Stomach (tissue), 8 donors: ENCODE measurements at regions not wholly inside any gene's neighbourhood (a gene's known extent, or its start where the extent isn't known, plus 50 kb on each side); places are given as distances from the start of the nearest gene placed in this dataset.
A peak's percentile ranks its signal among the peaks of the same experiment; 100 is the strongest.

Source experiments
- DNase-seq, 2 donors: peaks; one replicate each; pipeline versions ENCODE4 v3.0.0 to v3.0.0-alpha.2; 2013 to 2019
- H3K27ac ChIP-seq, 5 donors: fragments of 200-600 bp in 4 of 5; sonication (generic) in 4 of 5; one replicate each; pipeline ENCODE4 v1.5.1; 2013 to 2019; ENCODE audit warnings: mild to moderate bottlenecking in 1 of 5, moderate library complexity in 1 of 5
- H3K27me3 ChIP-seq, 3 donors: fragments of 200-600 bp; sonication (generic); one replicate each; pipeline ENCODE4 v1.5.1; 2017 to 2019; ENCODE audit warnings: mixed run types in 1 of 3
- H3K36me3 ChIP-seq, 4 donors: fragments of 200-600 bp; sonication (generic); 1 replicate in 3 of 4; 2 replicates in 1 of 4; pipeline ENCODE4 v1.5.1; 2016 to 2019
- H3K4me1 ChIP-seq, 4 donors: fragments of 200-600 bp; sonication (generic); one replicate each; pipeline ENCODE4 v1.5.1; 2016 to 2019
- H3K4me3 ChIP-seq, 4 donors: fragments of 200-600 bp; sonication (generic) in 3 of 4; one replicate each; pipeline ENCODE4 v1.5.1; 2016 to 2019; ENCODE audit warnings: mild to moderate bottlenecking in 1 of 4
- H3K9me3 ChIP-seq, 4 donors: fragments of 200-600 bp; sonication (generic); one replicate each; pipeline ENCODE4 v1.5.1; 2016 to 2019
- CTCF ChIP-seq, 7 experiments: fragments of 450-650 bp in 4 of 7; fragments of 200-600 bp in 3 of 7; sonication (generic) in 3 of 7; IDR thresholded peaks; one replicate each; pipeline ENCODE4 v1.5.1; 2016 to 2019; ENCODE audit warnings: antibody characterized with exemption in 7 of 7, control low read depth in 2 of 7, mild to moderate bottlenecking in 1 of 7
- EP300 ChIP-seq: sonication (generic); formaldehyde crosslinking; IDR thresholded peaks from one replicate; pipeline ENCODE4 v1.6.1; 2017; ENCODE audit warnings: antibody characterized with exemption
- POLR2A ChIP-seq, 4 donors: fragments of 450-650 bp; IDR thresholded peaks; one replicate each; pipeline ENCODE4 v1.6.1; 2016; ENCODE audit warnings: antibody characterized with exemption in 4 of 4, control low read depth in 2 of 4, mild to moderate bottlenecking in 1 of 4, moderate library complexity in 1 of 4
- POLR2AphosphoS5 ChIP-seq, 3 donors: sonication (generic); formaldehyde crosslinking; IDR thresholded peaks; one replicate each; pipeline ENCODE4 v1.6.1; 2016; ENCODE audit warnings: antibody characterized with exemption in 3 of 3
- WGBS, 5 donors: extraction: QIAGEN DNeasy Blood & Tissue Kit in 3 of 5; methylation state at CpG; one replicate each; pipeline versions ENCODE4 v1.1.5 to v1.1.7; 2013 to 2018; 5-methylcytosine and 5-hydroxymethylcytosine counted together
- intact Hi-C: fragments of 100-400 bp; cut with DNase I; formaldehyde crosslinking; loops from one replicate; pipeline ENCODE4 v1.15.1; 2023; ENCODE audit warnings: low total_unique reads
- donor health status: healthy with polysubstance abuse.
- donor health status: Bipolar disorder and iron deficiency.
- donor health status: healthy.

DNA sequence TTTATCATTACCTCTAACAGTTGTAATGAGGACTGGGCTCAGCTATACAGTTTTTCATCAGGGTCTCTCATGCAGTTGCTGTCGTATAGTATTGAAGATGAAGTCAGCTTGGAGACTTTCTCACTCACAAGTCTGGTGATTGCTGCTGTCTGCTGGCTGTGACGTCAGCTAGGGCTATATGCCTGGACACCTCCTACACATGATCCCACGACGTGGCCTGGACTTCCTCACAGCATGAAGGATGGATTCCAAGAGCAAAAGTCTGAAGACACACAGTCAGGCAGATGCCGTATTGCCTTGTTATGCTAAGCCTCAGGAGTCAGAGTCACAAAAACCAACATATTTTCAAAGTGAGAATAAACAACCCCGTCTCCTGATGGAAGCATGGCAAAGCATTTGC, 193.3 kb downstream of the LURAP1L start:
- Histone ChIP-seq H3K27ac (no peak overlapping the region), H3K36me3 (no peaks in the 10 kb centered on the region), H3K4me1 (peaks cover 0 to 25% (median 12%) of the 10 kb centered on the region in 4 donors), H3K9me3 (no peaks in the 10 kb centered on the region), H3K4me3 (no peak overlapping the region), H3K27me3 (no peaks in the 10 kb centered on the region)
- TF ChIP-seq EP300 (no peak), POLR2AphosphoS5 (IDR thresholded peaks at IDR 0.05) (peak in 1 of 3 donors; percentile 24), CTCF (IDR thresholded peaks at IDR 0.05) (no peak), POLR2A (IDR thresholded peaks at IDR 0.05) (no peak)
- intact Hi-C loops = no loop called here
- DNase-seq = peak in 1 of 2 donors; percentile 52
- WGBS, 5 donors = 70 to 85% (median 80%) methylated on average over 6 of the region's 6 CpGs

DNA sequence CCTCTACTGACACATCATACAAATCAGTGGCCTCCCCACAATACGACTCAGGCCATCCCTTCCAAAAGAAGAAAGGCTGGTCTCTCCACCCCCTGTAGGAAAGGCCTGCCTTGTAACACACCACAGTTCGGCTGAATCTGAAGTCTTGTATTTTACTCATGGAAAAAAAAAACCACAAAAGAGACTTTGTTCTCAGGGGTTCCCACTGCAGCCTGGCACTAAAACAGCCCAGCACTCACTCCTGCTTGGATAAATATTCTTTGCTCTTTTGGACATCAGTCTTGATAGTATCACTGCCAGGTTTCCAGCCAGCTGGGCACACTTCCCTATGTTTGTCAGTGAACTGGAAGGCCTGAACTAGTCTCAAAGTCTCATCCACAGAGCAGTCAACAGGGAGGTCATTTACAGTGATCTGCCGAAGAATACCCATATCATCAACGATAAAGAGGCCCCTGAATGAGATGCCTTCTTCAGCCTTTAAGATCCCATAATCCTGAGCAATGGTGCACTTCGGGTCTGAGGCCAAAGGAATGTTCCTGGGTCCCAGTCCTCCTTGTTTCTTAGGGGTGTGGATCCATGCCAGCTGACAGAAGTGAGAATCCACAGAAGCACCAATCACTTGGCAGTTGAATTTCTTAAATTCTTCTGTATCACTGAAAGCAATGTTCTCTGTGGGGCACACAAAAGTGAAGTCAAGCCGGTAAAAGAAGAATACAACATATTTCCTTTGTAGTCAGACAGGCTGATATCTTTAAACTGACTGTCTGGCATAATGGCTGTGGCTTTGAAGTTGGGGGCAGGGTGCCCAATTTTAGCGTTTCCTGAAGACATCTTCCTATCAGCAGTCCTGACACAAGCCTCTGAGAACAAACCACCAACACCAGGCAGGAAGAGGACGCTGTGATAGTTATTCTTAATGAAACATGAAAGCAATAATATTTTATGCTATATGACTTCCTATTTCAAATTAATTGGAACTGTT, 198.1 kb downstream of the LURAP1L start:
- intact Hi-C loops = no loop called here

DNA sequence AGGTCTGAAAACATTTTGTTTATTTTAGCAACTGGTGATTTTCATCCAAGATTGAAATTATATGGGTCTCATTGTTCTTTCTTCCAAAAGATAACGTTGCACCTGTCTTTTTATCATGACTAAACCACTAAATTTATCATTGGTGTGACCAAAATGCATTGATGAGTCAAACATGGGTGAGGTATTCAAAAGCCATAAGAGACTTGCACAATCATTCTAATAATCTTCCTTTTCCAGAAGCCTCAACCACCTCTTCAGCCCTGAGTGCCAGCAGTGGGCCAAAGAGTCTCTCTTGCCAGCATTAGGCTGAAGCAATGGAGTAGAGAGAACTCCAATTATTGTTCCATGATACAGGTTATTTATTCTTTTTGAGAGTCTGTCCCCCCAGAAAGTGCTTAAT, 198.9 kb downstream of the LURAP1L start:
- no peak overlapping the region for H3K4me3 ChIP-seq
- peaks cover 0 to 32% (median 19%) of the 10 kb centered on the region in 4 donors for H3K4me1 ChIP-seq
- intact Hi-C loops = no loop called here
- H3K36me3 ChIP-seq = no peaks in the 10 kb centered on the region
- TF ChIP-seq POLR2AphosphoS5 (IDR thresholded peaks at IDR 0.05) (no peak), CTCF (IDR thresholded peaks at IDR 0.05) (no peak), EP300 (no peak), POLR2A (IDR thresholded peaks at IDR 0.05) (no peak)
- no peaks in the 10 kb centered on the region for H3K9me3 ChIP-seq
- no peak overlapping the region for H3K27ac ChIP-seq
- DNase-seq = no peak
- no peaks in the 10 kb centered on the region for H3K27me3 ChIP-seq
- 38 to 64% (median 51%) methylated on average over 1 of the region's 1 CpG for WGBS, 5 donors

More for the DNA sequence above, 198.1 kb downstream of the LURAP1L start:
- H3K4me3 ChIP-seq = no peak overlapping the region
- TF ChIP-seq POLR2AphosphoS5 (IDR thresholded peaks at IDR 0.05) = no peak
- TF ChIP-seq EP300 = peak; percentile 14
- no peak for TF ChIP-seq POLR2A (IDR thresholded peaks at IDR 0.05)
- TF ChIP-seq CTCF (IDR thresholded peaks at IDR 0.05) = no peak
- 24 to 37% (median 27%) methylated on average over 8 of the region's 8 CpGs for WGBS, 5 donors
- peak; percentile 66 to 73 for DNase-seq
- peak overlapping the region in 4 of 5 donors; percentile 21 to 39 (median 34) for H3K27ac ChIP-seq
- H3K27me3 ChIP-seq = no peaks in the 10 kb centered on the region
- H3K9me3 ChIP-seq = no peaks in the 10 kb centered on the region
- peaks cover 0 to 32% (median 19%) of the 10 kb centered on the region in 4 donors for H3K4me1 ChIP-seq
- no peaks in the 10 kb centered on the region for H3K36me3 ChIP-seq

- Histone ChIP-seq H3K9me3 (no peaks in the 10 kb centered on the region), H3K4me3 (no peak overlapping the region), H3K36me3 (no peaks in the 10 kb centered on the region), H3K4me1 (peaks cover 0 to 32% (median 19%) of the 10 kb centered on the region in 4 donors), H3K27me3 (no peaks in the 10 kb centered on the region), H3K27ac (no peak overlapping the region)
- intact Hi-C loops = no loop called here
- WGBS, 5 donors = 14 to 40% (median 30%) methylated on average over 1 of the region's 1 CpG
- no peak for DNase-seq
- TF ChIP-seq EP300 = no peak
- TF ChIP-seq POLR2A (IDR thresholded peaks at IDR 0.05) = no peak
- TF ChIP-seq POLR2AphosphoS5 (IDR thresholded peaks at IDR 0.05) = no peak
- no peak for TF ChIP-seq CTCF (IDR thresholded peaks at IDR 0.05)
Observed at GRCh38 chr9:12974671-12975070, 199.9 kb downstream of the LURAP1L start.
